Sigmoid colon (tissue), 6 donors: ENCODE measurements at regions not wholly inside any gene's neighbourhood (a gene's known extent, or its start where the extent isn't known, plus 50 kb on each side); places are given as distances from the start of the nearest gene placed in this dataset.

ENCODE experiments used
- DNase-seq: peaks from one replicate; pipeline ENCODE4 v3.0.0-alpha.2; 2019
- H3K27ac ChIP-seq, 4 donors: fragments of 200-600 bp; sonication (generic); one replicate each; pipeline ENCODE4 v1.5.1; 2016 to 2019; ENCODE audit warnings: mild to moderate bottlenecking in 1 of 4
- H3K27me3 ChIP-seq, 3 donors: fragments of 200-600 bp; sonication (generic); one replicate each; pipeline ENCODE4 v1.5.1; 2019; ENCODE audit warnings: mild to moderate bottlenecking in 1 of 3
- H3K36me3 ChIP-seq, 4 donors: fragments of 200-600 bp; sonication (generic); one replicate each; pipeline ENCODE4 v1.5.1; 2016 to 2019
- H3K4me1 ChIP-seq, 4 donors: fragments of 200-600 bp; sonication (generic); one replicate each; pipeline ENCODE4 v1.5.1; 2017 to 2019
- H3K4me3 ChIP-seq, 4 donors: fragments of 200-600 bp; sonication (generic); one replicate each; pipeline ENCODE4 v1.5.1; 2017 to 2019; ENCODE audit warnings: mild to moderate bottlenecking in 2 of 4, moderate library complexity in 1 of 4
- H3K9me3 ChIP-seq, 4 donors: fragments of 200-600 bp in 3 of 4; sonication (generic) in 3 of 4; one replicate each; pipeline versions ENCODE4 v1.5.1 to v1.6.1; 2013 to 2019
- CTCF ChIP-seq, 4 experiments: fragments of 450-650 bp in 3 of 4; fragments of 200-600 bp in 1 of 4; IDR thresholded peaks; one replicate each; pipeline ENCODE4 v1.5.1; 2016 to 2019; ENCODE audit warnings: antibody characterized with exemption in 4 of 4, mild to moderate bottlenecking in 3 of 4, moderate library complexity in 2 of 4
- EP300 ChIP-seq, 4 donors: sonication (generic); formaldehyde crosslinking; IDR thresholded peaks; one replicate each; pipeline ENCODE4 v1.6.1; 2017; ENCODE audit warnings: antibody characterized with exemption in 4 of 4
- POLR2A ChIP-seq, 2 donors: fragments of 450-650 bp; IDR thresholded peaks; one replicate each; pipeline ENCODE4 v1.6.1; 2016; ENCODE audit warnings: antibody characterized with exemption in 2 of 2, mild to moderate bottlenecking in 2 of 2, moderate library complexity in 2 of 2
- POLR2AphosphoS5 ChIP-seq, 4 donors: sonication (generic); formaldehyde crosslinking; IDR thresholded peaks; one replicate each; pipeline ENCODE4 v1.6.1; 2017; ENCODE audit warnings: antibody characterized with exemption in 4 of 4
- WGBS, 2 donors: extraction: QIAGEN DNeasy Blood & Tissue Kit; methylation state at CpG; one replicate each; pipeline ENCODE4 v1.1.7; 2013; 5-methylcytosine and 5-hydroxymethylcytosine counted together
- intact Hi-C: fragments of 100-400 bp; cut with DNase I; formaldehyde crosslinking; loops from one replicate; pipeline ENCODE4 v1.15.1; 2023
- donor health status: healthy with polysubstance abuse.
- donor health status: healthy.

DNA sequence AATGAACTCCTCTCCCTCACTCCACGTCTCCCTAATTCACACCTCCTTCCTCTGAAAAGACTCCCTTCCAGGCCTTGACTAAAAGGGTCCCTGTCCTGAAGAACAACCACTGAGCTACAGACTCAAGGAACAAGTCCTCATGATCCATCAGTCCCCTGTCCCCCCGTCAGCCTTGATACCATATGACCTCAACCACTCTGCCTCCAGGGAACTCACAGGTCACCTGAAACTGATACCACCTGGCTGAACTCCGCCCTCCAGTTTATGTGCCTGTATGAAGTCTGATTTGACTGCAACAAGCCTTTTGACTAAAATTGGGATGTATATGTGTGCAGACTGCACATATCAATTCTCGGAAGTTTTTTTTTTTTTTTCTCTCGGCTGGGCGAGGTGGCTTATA, 88.7 kb downstream of the UGCG start:
- WGBS, 2 donors = 85 to 86% methylated on average over 6 of the region's 6 CpGs
- TF ChIP-seq CTCF (IDR thresholded peaks at IDR 0.05) = no peak
- no peak for TF ChIP-seq POLR2A (IDR thresholded peaks at IDR 0.05)
- TF ChIP-seq EP300 (IDR thresholded peaks at IDR 0.05) = no peak
- no peak for TF ChIP-seq POLR2AphosphoS5 (IDR thresholded peaks at IDR 0.05)
- intact Hi-C loops = no loop called here
- Histone ChIP-seq H3K27me3 (no peaks in the 10 kb centered on the region), H3K9me3 (no peaks in the 10 kb centered on the region), H3K36me3 (no peaks in the 10 kb centered on the region), H3K27ac (no peak overlapping the region), H3K4me3 (no peak overlapping the region), H3K4me1 (peaks cover 0 to 10% (median 3%) of the 10 kb centered on the region in 4 donors)
- DNase-seq = no peak

DNA sequence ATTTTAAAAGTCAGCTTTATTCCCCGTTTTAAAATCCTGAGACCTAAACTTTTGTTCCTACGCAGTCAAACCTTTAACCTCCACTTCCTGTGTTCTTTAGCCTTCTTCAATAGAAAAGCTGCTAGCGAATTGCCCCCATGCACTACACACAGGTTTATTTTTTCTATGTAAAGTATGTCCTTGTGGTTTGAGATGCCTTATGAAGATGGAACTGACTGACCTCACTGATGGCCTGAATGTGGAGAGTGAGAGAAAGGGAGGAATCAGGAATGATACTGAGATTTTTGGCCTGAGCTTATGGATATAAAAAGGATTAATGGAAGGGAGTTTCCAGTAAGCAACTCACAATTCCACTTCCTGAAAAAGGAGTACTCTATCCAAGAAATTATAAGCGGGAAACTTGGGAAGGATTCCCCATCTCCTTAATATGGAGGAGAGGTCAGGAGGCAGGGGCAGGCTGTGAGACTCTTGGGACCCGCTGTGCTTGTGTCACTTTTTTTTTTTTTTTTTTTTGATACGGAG, 89.5 kb downstream of the UGCG start:
- TF ChIP-seq POLR2AphosphoS5 (IDR thresholded peaks at IDR 0.05) (peak in 1 of 4 donors; percentile 4), POLR2A (IDR thresholded peaks at IDR 0.05) (no peak), EP300 (IDR thresholded peaks at IDR 0.05) (no peak), CTCF (IDR thresholded peaks at IDR 0.05) (no peak)
- Histone ChIP-seq H3K27ac (peak overlapping the region in 2 of 4 donors; percentile 4 to 29), H3K4me1 (peaks cover 0 to 10% (median 3%) of the 10 kb centered on the region in 4 donors), H3K27me3 (no peaks in the 10 kb centered on the region), H3K36me3 (no peaks in the 10 kb centered on the region), H3K4me3 (no peak overlapping the region), H3K9me3 (no peaks in the 10 kb centered on the region)
- WGBS, 2 donors = 59 to 85% methylated on average over 6 of the region's 6 CpGs
- intact Hi-C loops = no loop called here
- DNase-seq = no peak
